HCT116 (cell line): ENCODE measurements at regions not wholly inside any gene's neighbourhood (a gene's known extent, or its start where the extent isn't known, plus 50 kb on each side); places are given as distances from the start of the nearest gene placed in this dataset.

Experiments
- ATAC-seq: fragments of 200-7000 bp; cut with Tn5 transposase; 2 replicates; pipeline ENCODE4 v1.9.1; 2020; ENCODE audit warnings: mild to moderate bottlenecking, moderate library complexity
- BruUV-seq: library from RNA; stranded (reverse); fragments of 400-500 nt; replicated peaks from 2 replicates; lab custom pipeline; 2021; lab: Mats Ljungman, UMichigan
- CTCF ChIA-PET: fragments of 300-600 bp; sonication (Branson Sonifier 250); formaldehyde crosslinking; loops from one replicate; lab custom pipeline; 2021; ENCODE audit warnings: antibody characterized with exemption; lab: Charles Lee
- POLR2A ChIA-PET: fragments of 300-600, 350-600 bp; sonication (Branson Sonifier 250); formaldehyde crosslinking; loops from one replicate; lab custom pipeline; 2021; ENCODE audit warnings: antibody characterized with exemption; lab: Charles Lee
- RAD21 ChIA-PET, 2 experiments: fragments of 300-600 bp; sonication (Branson Sonifier 250); formaldehyde crosslinking; loops; one replicate each; lab custom pipeline; 2023; ENCODE audit warnings: low total read pairs in 2 of 2; ENCODE audit not compliant: uncharacterized antibody in 2 of 2, unreplicated experiment in 2 of 2, low non-redundant PET in 1 of 2; lab: Charles Lee
- DNase-seq: peaks from one replicate; pipeline ENCODE4 v3.0.0-alpha.2; 2010; ENCODE audit warnings: low read depth, low spot score
- H2AFZ ChIP-seq: fragments of 200-600 bp; shearing (Covaris generic), sonication (generic); 2 replicates; pipeline ENCODE4 v1.6.1; 2017; ENCODE audit warnings: low read depth, mixed run types, mixed read lengths, antibody characterized with exemption, low read length; ENCODE audit not compliant: poor library complexity, severe bottlenecking
- H3K27ac ChIP-seq: 2 replicates; pipeline ENCODE4 v1.5.1; 2012; ENCODE audit warnings: low read depth, low read length
- H3K27me3 ChIP-seq: fragments of 200-600 bp; sonication (generic); 2 replicates; pipeline ENCODE4 v1.6.1; 2016; ENCODE audit warnings: mixed run types, low read length, mixed read lengths; ENCODE audit not compliant: insufficient read depth
- H3K36me3 ChIP-seq, 2 experiments: fragments of 200-500 bp in 1 of 2; fragments of 200-600 bp in 1 of 2; sonication (Bioruptor generic) in 1 of 2; sonication (generic) in 1 of 2; 2 replicates each; pipeline versions ENCODE4 v1.5.1 to v1.6.1; 2014 to 2016; ENCODE audit warnings: low read length in 2 of 2, inconsistent platforms in 1 of 2, mixed read lengths in 1 of 2, mixed run types in 1 of 2; ENCODE audit not compliant: insufficient read depth in 2 of 2, control insufficient read depth in 1 of 2
- H3K4me1 ChIP-seq, 2 experiments: fragments of 200-600 bp in 1 of 2; sonication (generic) in 1 of 2; 2 replicates each; pipeline versions ENCODE4 v1.5.1 to v1.6.1; 2012 to 2017; ENCODE audit warnings: low read length in 2 of 2, inconsistent platforms in 1 of 2, mild to moderate bottlenecking in 1 of 2, mixed read lengths in 1 of 2, mixed run types in 1 of 2, moderate library complexity in 1 of 2; ENCODE audit not compliant: insufficient read depth in 2 of 2, control insufficient read depth in 1 of 2
- H3K4me2 ChIP-seq: fragments of 200-600 bp; sonication (generic); 2 replicates; pipeline ENCODE4 v1.6.1; 2017; ENCODE audit warnings: mixed run types, low read length, mixed read lengths
- H3K4me3 ChIP-seq, 2 experiments: fragments of 200-600 bp in 1 of 2; sonication (generic) in 1 of 2; replicated peaks in 1 of 2; 2 replicates each; pipeline ENCODE4 v1.5.1; 2011 to 2016; ENCODE audit warnings: low read length in 2 of 2, control low read depth in 1 of 2, low read depth in 1 of 2, mild to moderate bottlenecking in 1 of 2, mixed read lengths in 1 of 2, mixed run types in 1 of 2
- H3K79me2 ChIP-seq: fragments of 200-600 bp; sonication (generic); 2 replicates; pipeline ENCODE4 v1.6.1; 2017; ENCODE audit warnings: mild to moderate bottlenecking, mixed run types, low read length, moderate library complexity, mixed read lengths; ENCODE audit not compliant: insufficient read depth
- H3K9ac ChIP-seq: fragments of 200-600 bp; sonication (generic); 2 replicates; pipeline ENCODE4 v1.6.1; 2016; ENCODE audit warnings: low read length, mixed read lengths
- H3K9me2 ChIP-seq: fragments of 200-600 bp; sonication (generic), shearing (Covaris generic); 2 replicates; pipeline ENCODE4 v1.6.1; 2017; ENCODE audit warnings: mixed run types, mild to moderate bottlenecking, moderate library complexity; ENCODE audit not compliant: insufficient read depth
- H3K9me3 ChIP-seq, 2 experiments: fragments of 200-500 bp in 1 of 2; fragments of 200-600 bp in 1 of 2; sonication (Bioruptor generic) in 1 of 2; sonication (generic) in 1 of 2; 2 replicates each; pipeline ENCODE4 v1.6.1; 2014 to 2017; ENCODE audit warnings: low read length in 2 of 2, mixed read lengths in 2 of 2, inconsistent platforms in 1 of 2, low read depth in 1 of 2, mild to moderate bottlenecking in 1 of 2, mixed run types in 1 of 2, moderate library complexity in 1 of 2; ENCODE audit not compliant: control insufficient read depth in 1 of 2, insufficient read depth in 1 of 2
- H4K20me1 ChIP-seq: fragments of 200-600 bp; sonication (generic), shearing (Covaris generic); 2 replicates; pipeline ENCODE4 v1.6.1; 2017; ENCODE audit warnings: mixed run types, mild to moderate bottlenecking, moderate library complexity; ENCODE audit not compliant: insufficient read depth
- CBX3 ChIP-seq: IDR thresholded peaks from 2 replicates; pipeline ENCODE4 v1.6.1; 2012; ENCODE audit warnings: low read depth
- ELF1 ChIP-seq: IDR thresholded peaks from 2 replicates; pipeline ENCODE4 v1.6.1; 2012; ENCODE audit warnings: low read depth, borderline replicate concordance
- EZH2 ChIP-seq: fragments of 200-600 bp; sonication (generic); IDR thresholded peaks from 2 replicates; pipeline ENCODE4 v1.6.1; 2017; ENCODE audit warnings: antibody characterized with exemption, mixed run types
- EZH2phosphoT487 ChIP-seq: fragments of 200-600 bp; IDR thresholded peaks from 2 replicates; pipeline ENCODE4 v1.6.1; 2018; ENCODE audit warnings: antibody characterized with exemption, borderline replicate concordance
- FOSL1 ChIP-seq: IDR thresholded peaks from 2 replicates; pipeline ENCODE4 v1.6.1; 2012; ENCODE audit warnings: low read depth
- SIN3A ChIP-seq: IDR thresholded peaks from 2 replicates; pipeline ENCODE4 v1.6.1; 2012; ENCODE audit warnings: low read depth
- SP1 ChIP-seq: IDR thresholded peaks from 2 replicates; pipeline ENCODE4 v1.6.1; 2012; ENCODE audit warnings: low read depth
- YY1 ChIP-seq: IDR thresholded peaks from 2 replicates; pipeline ENCODE4 v1.6.1; 2011; ENCODE audit warnings: low read length, low read depth, moderate library complexity, mild to moderate bottlenecking; ENCODE audit not compliant: insufficient replicate concordance; ENCODE audit errors: extremely low read depth
- ZBTB33 ChIP-seq: IDR thresholded peaks from 2 replicates; pipeline ENCODE4 v1.6.1; 2011; ENCODE audit warnings: mild to moderate bottlenecking, low read length, moderate library complexity; ENCODE audit not compliant: insufficient replicate concordance; ENCODE audit errors: extremely low read depth
- ZFX ChIP-seq: fragments of 450-650 bp; IDR thresholded peaks from 2 replicates; pipeline ENCODE4 v1.6.1; 2017
- ZNF274 ChIP-seq: fragments of 200-500 bp; sonication (Bioruptor generic); IDR thresholded peaks from 2 replicates; pipeline ENCODE4 v1.6.1; 2014; ENCODE audit warnings: mild to moderate bottlenecking, low read depth, low read length, inconsistent platforms
- intact Hi-C: fragments of 100-400 bp; cut with micrococcal nuclease; formaldehyde crosslinking; loops from 2 replicates; pipeline ENCODE4 v1.10.0; 2022
- TF ChIP-seq, protein P1 (sequence below), 3 experiments: fragments of 200-600 bp in 1 of 3; sonication (generic) in 1 of 3; IDR thresholded peaks in 2 of 3; conservative IDR thresholded peaks in 1 of 3; 2 replicates each; pipeline ENCODE4 v1.5.1; 2012 to 2017; ENCODE audit warnings: low read depth in 2 of 3, low read length in 2 of 3, antibody characterized with exemption in 1 of 3, borderline replicate concordance in 1 of 3, control low read depth in 1 of 3, mild to moderate bottlenecking in 1 of 3, mixed read lengths in 1 of 3, mixed run types in 1 of 3, moderate library complexity in 1 of 3; ENCODE audit not compliant: insufficient read depth in 1 of 3

DNA sequence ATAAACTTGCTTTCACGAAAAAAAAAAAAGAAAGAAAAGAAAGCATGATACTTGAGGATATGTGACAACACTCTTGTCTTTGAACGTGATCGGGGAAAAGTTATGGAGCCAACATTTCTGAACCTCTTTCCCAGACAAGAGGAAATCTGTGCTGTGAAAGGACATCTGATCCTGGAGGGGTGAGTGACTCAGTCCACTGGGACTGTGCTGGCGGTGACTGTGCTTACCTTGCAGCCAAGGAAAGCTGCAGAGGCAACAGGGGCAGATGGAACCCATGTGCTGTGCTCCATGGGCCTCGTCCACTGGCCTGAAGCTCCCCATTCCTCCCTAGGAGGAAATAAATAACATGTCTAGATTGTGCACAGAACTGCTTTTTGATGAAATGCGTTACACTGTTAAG, 116.5 kb upstream of the RAB11FIP2 start:
- Histone ChIP-seq H3K79me2 (no peaks in the 10 kb centered on the region), H3K9me2 (no peaks in the 10 kb centered on the region), H3K27me3 (peaks cover 32% of the 10 kb centered on the region), H3K4me1 (no peaks in the 10 kb centered on the region), H4K20me1 (no peaks in the 10 kb centered on the region), H3K4me2 (no peak overlapping the region), H3K9me3 (no peaks in the 10 kb centered on the region), H3K27ac (no peak overlapping the region), H3K9ac (no peak overlapping the region), H3K4me3 (no peak overlapping the region), H2AFZ (no peak overlapping the region), H3K36me3 (no peaks in the 10 kb centered on the region)
- ATAC-seq (no peak), DNase-seq (no peak)
- ChIA-PET POLR2A (no interaction called here), CTCF (no interaction called here), RAD21 (no interaction called here)
- TF ChIP-seq ZNF274: no peak
- no peak for TF ChIP-seq CBX3
- no TSS peak for BruUV-seq
- intact Hi-C loops: no loop called here

DNA sequence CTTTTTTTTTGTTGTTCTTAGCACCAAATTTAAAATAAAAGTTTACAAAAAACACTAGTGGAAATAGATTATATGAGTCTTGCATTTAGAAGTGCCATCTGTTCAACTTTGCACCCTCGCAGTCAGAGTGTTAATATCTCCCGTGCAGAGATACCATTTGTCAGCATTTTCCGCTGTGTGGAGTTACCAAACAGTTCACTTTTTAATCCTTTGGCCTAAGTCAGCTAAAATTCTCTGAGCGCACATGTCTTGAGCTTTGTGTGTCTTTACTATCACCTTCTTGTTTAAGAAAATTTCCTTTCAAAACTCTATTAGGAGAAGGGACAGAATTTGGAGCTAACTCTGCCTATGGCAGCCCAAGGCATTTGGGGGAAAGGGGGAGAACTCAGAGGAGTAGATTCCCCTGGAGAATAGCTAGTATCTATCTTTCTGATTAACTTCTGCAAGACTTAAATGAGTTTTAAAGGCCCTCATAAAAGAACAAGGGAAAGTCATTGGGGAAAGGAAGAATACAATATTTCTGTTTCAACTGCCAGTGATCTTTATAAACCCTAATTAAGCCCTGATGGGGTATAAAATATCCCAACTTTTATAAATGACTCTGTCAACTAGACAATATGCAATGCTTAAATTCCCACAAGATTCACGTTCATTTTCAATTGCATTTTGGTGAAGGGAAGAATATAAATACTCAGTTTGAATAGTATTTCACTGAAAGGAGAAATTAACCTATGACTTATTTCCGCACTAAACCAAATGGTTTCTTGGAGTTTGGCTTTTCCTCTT, 114.9 kb upstream of the RAB11FIP2 start:
- H2AFZ ChIP-seq: no peak overlapping the region
- no peaks in the 10 kb centered on the region for H4K20me1 ChIP-seq
- BruUV-seq: no TSS peak
- RAD21 ChIA-PET: no interaction called here
- H3K4me2 ChIP-seq: no peak overlapping the region
- ATAC-seq: no peak
- H3K27ac ChIP-seq: no peak overlapping the region
- DNase-seq: no peak
- no peaks in the 10 kb centered on the region for H3K9me2 ChIP-seq
- CTCF ChIA-PET: no interaction called here
- no peak overlapping the region for H3K9ac ChIP-seq
- no peak overlapping the region for H3K4me3 ChIP-seq
- intact Hi-C loops: no loop called here
- no peaks in the 10 kb centered on the region for H3K36me3 ChIP-seq
- no peaks in the 10 kb centered on the region for H3K79me2 ChIP-seq
- H3K4me1 ChIP-seq: no peaks in the 10 kb centered on the region
- POLR2A ChIA-PET: no interaction called here
- H3K27me3 ChIP-seq: peaks cover 27% of the 10 kb centered on the region
- H3K9me3 ChIP-seq: no peaks in the 10 kb centered on the region
- no peak for TF ChIP-seq ELF1
- no peak for TF ChIP-seq YY1
- no peak for TF ChIP-seq SP1
- TF ChIP-seq SIN3A: no peak
- no peak for TF ChIP-seq ZBTB33
- no peak for TF ChIP-seq ZFX
- no peak for TF ChIP-seq EZH2phosphoT487
- TF ChIP-seq FOSL1: no peak
- TF ChIP-seq, protein P1, sequence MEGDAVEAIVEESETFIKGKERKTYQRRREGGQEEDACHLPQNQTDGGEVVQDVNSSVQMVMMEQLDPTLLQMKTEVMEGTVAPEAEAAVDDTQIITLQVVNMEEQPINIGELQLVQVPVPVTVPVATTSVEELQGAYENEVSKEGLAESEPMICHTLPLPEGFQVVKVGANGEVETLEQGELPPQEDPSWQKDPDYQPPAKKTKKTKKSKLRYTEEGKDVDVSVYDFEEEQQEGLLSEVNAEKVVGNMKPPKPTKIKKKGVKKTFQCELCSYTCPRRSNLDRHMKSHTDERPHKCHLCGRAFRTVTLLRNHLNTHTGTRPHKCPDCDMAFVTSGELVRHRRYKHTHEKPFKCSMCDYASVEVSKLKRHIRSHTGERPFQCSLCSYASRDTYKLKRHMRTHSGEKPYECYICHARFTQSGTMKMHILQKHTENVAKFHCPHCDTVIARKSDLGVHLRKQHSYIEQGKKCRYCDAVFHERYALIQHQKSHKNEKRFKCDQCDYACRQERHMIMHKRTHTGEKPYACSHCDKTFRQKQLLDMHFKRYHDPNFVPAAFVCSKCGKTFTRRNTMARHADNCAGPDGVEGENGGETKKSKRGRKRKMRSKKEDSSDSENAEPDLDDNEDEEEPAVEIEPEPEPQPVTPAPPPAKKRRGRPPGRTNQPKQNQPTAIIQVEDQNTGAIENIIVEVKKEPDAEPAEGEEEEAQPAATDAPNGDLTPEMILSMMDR (IDR thresholded peaks at IDR 0.05 in 2 of 3, conservative IDR thresholded peaks at IDR 0.05 in 1 of 3; ENCODE audit: borderline replicate concordance in 1 of 3, insufficient read depth in 1 of 3, low read depth in 2 of 3, low read length in 2 of 3): no peak
- TF ChIP-seq EZH2: no peak
